ENCODE measurements at regions not wholly inside any gene's neighbourhood (a gene's known extent, or its start where the extent isn't known, plus 50 kb on each side); places are given as distances from the start of the nearest gene placed in this dataset.

GRCh38 chr4:121484633-121485032 lies 103.8 kb upstream of the QRFPR start (continued):
- no peak for TF ChIP-seq ZBTB11 (CRISPR knock-in tag; IDR thresholded peaks at IDR 0.05)
- TF ChIP-seq YY1 (IDR thresholded peaks at IDR 0.05; ENCODE audit: low read depth, low read length), result 0 out of 2 replicates have a peak, but pooled peaks have one; percentile 30
- no peak for TF ChIP-seq SIX5 (IDR thresholded peaks at IDR 0.05; ENCODE audit: low read depth, low read length, severe bottlenecking)
- TF ChIP-seq CBX5 (IDR thresholded peaks at IDR 0.05; ENCODE audit: low read depth), result no peak
- no peak for TF ChIP-seq RAD51 (IDR thresholded peaks at IDR 0.05)

- no peak for TF ChIP-seq HCFC1 (IDR thresholded peaks at IDR 0.05; ENCODE audit: low read length)
- no peak for TF ChIP-seq ZBTB40 (IDR thresholded peaks at IDR 0.05; ENCODE audit: borderline replicate concordance)
- TF ChIP-seq ETV6 (conservative IDR thresholded peaks at IDR 0.05 in 1 of 2, IDR thresholded peaks at IDR 0.05 in 1 of 2; ENCODE audit: borderline replicate concordance in 1 of 2, low read depth in 1 of 2), result no peak
- no peak for TF ChIP-seq RFX5 (IDR thresholded peaks at IDR 0.05; ENCODE audit: low read depth, low read length)
- no peak for TF ChIP-seq DPF2 (IDR thresholded peaks at IDR 0.05)
- TF ChIP-seq NFXL1 (IDR thresholded peaks at IDR 0.05; ENCODE audit: borderline replicate concordance), result no peak
- TF ChIP-seq CBFB (IDR thresholded peaks at IDR 0.05; ENCODE audit: low read depth), result no peak
- no peaks in the 10 kb centered on the region for H3K36me3 ChIP-seq (ENCODE audit: control insufficient read depth in 2 of 2, insufficient read depth in 2 of 2, low read length in 1 of 2)
- H3K4me3 ChIP-seq, result no peak overlapping the region
- H3K79me2 ChIP-seq (ENCODE audit: control insufficient read depth, insufficient read depth, low read length), result no peaks in the 10 kb centered on the region
- ChIA-PET SMC1A (ENCODE audit: uncharacterized antibody, unreplicated experiment) (no interaction called here), CTCF (no interaction called here), RAD21 (ENCODE audit: unreplicated experiment) (no interaction called here), POLR2A (no interaction called here)
- ATAC-seq (no peak), DNase-seq (ENCODE audit: low read depth, low spot score) (no peak), FAIRE-seq (no peak)
- no peaks in the 10 kb centered on the region for H4K20me1 ChIP-seq (ENCODE audit: control insufficient read depth, insufficient read depth)
- 5% methylated on average over 1 of the region's 1 CpG for WGBS (ENCODE audit: insufficient coverage, insufficient replicate concordance, low lambda C conversion rate, missing lambda C conversion rate)
- no peaks in the 10 kb centered on the region for H3K9me3 ChIP-seq (replicated peaks; ENCODE audit: control insufficient read depth, insufficient read depth, low read length)
- no peaks in the 10 kb centered on the region for H3K27me3 ChIP-seq (replicated peaks in 1 of 2; ENCODE audit: control insufficient read depth in 2 of 2, insufficient read depth in 2 of 2, low read length in 1 of 2)
- H2AFZ ChIP-seq (ENCODE audit: control insufficient read depth, low read depth, low read length), result no peak overlapping the region
- intact Hi-C loops (cut with micrococcal nuclease; ENCODE audit: unreplicated experiment), result no loop called here
- in situ Hi-C loops (cut with MboI), result loop anchor here (5.0 to 10.0 kb wide), 2 partner anchors 175 to 247 kb away; no protein-coding TSS in a partner anchor
- no peak overlapping the region for H3K27ac ChIP-seq (ENCODE audit: control insufficient read depth, insufficient read depth)
- BruUV-seq (replicated peaks), result no TSS peak
- no peaks in the 10 kb centered on the region for H3K4me1 ChIP-seq (ENCODE audit: control insufficient read depth, insufficient read depth, low read length)
- H3K9ac ChIP-seq (ENCODE audit: control insufficient read depth, insufficient read depth, low read length), result no peak overlapping the region
- no peak overlapping the region for H3K4me2 ChIP-seq (ENCODE audit: control insufficient read depth, insufficient read depth)
These were observed 99.0 kb upstream of the QRFPR start for GRCh38 chr4:121479808-121480207.

Data from GM12878 (cell line).